A549 (cell line): ENCODE measurements at regions not wholly inside any gene's neighbourhood (a gene's known extent, or its start where the extent isn't known, plus 50 kb on each side); places are given as distances from the start of the nearest gene placed in this dataset.

ENCODE experiments used
- ATAC-seq, 2 experiments: fragments of 200-7000 bp in 1 of 2; fragments of >200 bp in 1 of 2; cut with Nextera tagmentation in 1 of 2; cut with Tn5 transposase in 1 of 2; 3 replicates each; pipeline versions ENCODE4 v1.8.0 to v1.9.1; 2018 to 2020; ENCODE audit warnings: mild to moderate bottlenecking in 1 of 2, moderate library complexity in 1 of 2
- CTCF ChIA-PET: fragments of 300-600 bp; sonication (Branson Sonifier 250); formaldehyde crosslinking; extraction: SDS; loops from one replicate; lab custom pipeline; 2021; ENCODE audit warnings: antibody characterized with exemption, inconsistent platforms; lab: Yijun Ruan, JAX
- POLR2A ChIA-PET: fragments of 350-600 bp; formaldehyde crosslinking; extraction: SDS; loops from one replicate; lab custom pipeline; 2021; ENCODE audit warnings: antibody characterized with exemption, inconsistent platforms; lab: Yijun Ruan, JAX
- DNase-seq, 2 experiments: peaks; one replicate each; pipeline versions ENCODE4 v3.0.0 to v3.0.0-alpha.2; 2011 to 2016; ENCODE audit warnings: low read depth in 1 of 2, low spot score in 1 of 2
- FAIRE-seq: peaks from 2 replicates; lab custom pipeline; 2011; peaks lifted over from hg19 to GRCh38; lab: Jason Lieb, UNC
- H3K27ac ChIP-seq, 2 experiments: fragments of >200 bp; sonication (Bioruptor Twin); formaldehyde crosslinking; 3 replicates each; pipeline ENCODE4 v1.5.1; 2016 to 2017
- H3K4me1 ChIP-seq: fragments of >200 bp; sonication (Bioruptor Twin); formaldehyde crosslinking; 3 replicates; pipeline ENCODE4 v1.6.1; 2016
- H3K4me2 ChIP-seq: fragments of >200 bp; sonication (Bioruptor Twin); formaldehyde crosslinking; 3 replicates; pipeline ENCODE4 v1.6.1; 2016
- H3K4me3 ChIP-seq: fragments of >200 bp; sonication (Bioruptor Twin); formaldehyde crosslinking; 3 replicates; pipeline ENCODE4 v1.5.1; 2016
- H3K9me3 ChIP-seq: fragments of >200 bp; sonication (Bioruptor Twin); formaldehyde crosslinking; 3 replicates; pipeline ENCODE4 v1.6.1; 2016
- CEBPB ChIP-seq, 2 experiments: fragments of >200 bp in 1 of 2; sonication (Bioruptor Twin) in 1 of 2; formaldehyde crosslinking in 1 of 2; IDR thresholded peaks; 2 replicates each; pipeline ENCODE4 v1.6.1; 2012 to 2016
- ELK1 ChIP-seq: fragments of 150-350 bp; IDR thresholded peaks from 2 replicates; pipeline ENCODE4 v1.6.1; 2014; ENCODE audit warnings: low read depth, mild to moderate bottlenecking, low read length
- EP300 ChIP-seq, 2 experiments: fragments of >200 bp; sonication (Bioruptor Twin); formaldehyde crosslinking; IDR thresholded peaks; 2 replicates in 1 of 2; 3 replicates in 1 of 2; pipeline ENCODE4 v1.6.1; 2016 to 2017
- FOSB ChIP-seq: fragments of 250-450 bp; sonication (Bioruptor Pico); IDR thresholded peaks from 2 replicates; pipeline ENCODE4 v1.5.0; 2020; ENCODE audit warnings: mild to moderate bottlenecking, moderate library complexity
- GATA3 ChIP-seq: IDR thresholded peaks from 2 replicates; pipeline ENCODE4 v1.6.1; 2012; ENCODE audit warnings: borderline replicate concordance
- HOXB5 ChIP-seq: fragments of 250-450 bp; sonication (Bioruptor Pico); IDR thresholded peaks from 2 replicates; pipeline ENCODE4 v1.5.0; 2020; ENCODE audit warnings: mild to moderate bottlenecking, moderate library complexity
- JUNB ChIP-seq: fragments of >200 bp; sonication (Bioruptor Twin); formaldehyde crosslinking; IDR thresholded peaks from 2 replicates; pipeline ENCODE4 v1.6.1; 2016
- KDM5A ChIP-seq: fragments of 200-600 bp; sonication (generic); IDR thresholded peaks from 2 replicates; pipeline ENCODE4 v1.6.1; 2016; ENCODE audit warnings: antibody characterized with exemption, mild to moderate bottlenecking
- MAFK ChIP-seq: fragments of 450-650 bp; IDR thresholded peaks from 2 replicates; pipeline ENCODE4 v1.6.1; 2014; ENCODE audit not compliant: partially characterized antibody
- MYC ChIP-seq: IDR thresholded peaks from 2 replicates; pipeline ENCODE4 v1.6.1; 2012; ENCODE audit warnings: mild to moderate bottlenecking, inconsistent platforms, low read length, improper control_type of control experiment, borderline replicate concordance
- NPAS2 ChIP-seq: fragments of 250-450 bp; sonication (Bioruptor Pico); IDR thresholded peaks from 2 replicates; pipeline ENCODE4 v1.8.0; 2022; ENCODE audit warnings: mild to moderate bottlenecking, moderate library complexity, borderline replicate concordance
- PBX3 ChIP-seq: IDR thresholded peaks from 2 replicates; pipeline ENCODE4 v1.6.1; 2012
- POLR2AphosphoS2 ChIP-seq: conservative IDR thresholded peaks from 2 replicates; pipeline ENCODE4 v1.6.1; 2012; ENCODE audit warnings: low read length, improper control_type of control experiment, inconsistent platforms
- TFCP2L1 ChIP-seq: fragments of 250-450 bp; sonication (Bioruptor Pico); IDR thresholded peaks from 2 replicates; pipeline ENCODE4 v1.5.0; 2021; ENCODE audit warnings: mild to moderate bottlenecking
- TP53 ChIP-seq: fragments of 250-450 bp; sonication (Bioruptor Pico); IDR thresholded peaks from 2 replicates; pipeline ENCODE4 v1.5.0; 2021; ENCODE audit warnings: mild to moderate bottlenecking, moderate library complexity
- ZFP36 ChIP-seq: fragments of 450-650 bp; IDR thresholded peaks from 2 replicates; pipeline ENCODE4 v1.6.1; 2014; ENCODE audit warnings: borderline replicate concordance; ENCODE audit not compliant: partially characterized antibody
- ZSCAN20 ChIP-seq: fragments of 250-450 bp; sonication (Bioruptor Pico); IDR thresholded peaks from 2 replicates; pipeline ENCODE4 v1.8.0; 2022; ENCODE audit warnings: mild to moderate bottlenecking, moderate library complexity
- WGBS: methylation state at CpG from one replicate; pipeline ENCODE4 v1.1.6; 2017; ENCODE audit errors: missing lambda C conversion rate; 5-methylcytosine and 5-hydroxymethylcytosine counted together

- ATAC-seq: no peak
- WGBS: 88% methylated on average over 1 of the region's 1 CpG
- no peak overlapping the region for H3K27ac ChIP-seq
- H3K4me2 ChIP-seq: no peak overlapping the region
- H3K4me3 ChIP-seq: no peak overlapping the region
- no peaks in the 10 kb centered on the region for H3K4me1 ChIP-seq
- POLR2A ChIA-PET: no interaction called here
- CTCF ChIA-PET: interaction anchor here (1.4 kb wide), 1 partner anchor 769 kb away, joined by 4 read pairs; no protein-coding TSS in a partner anchor
- no peak for DNase-seq
- no peak for FAIRE-seq
- TF ChIP-seq CEBPB (IDR thresholded peaks at IDR 0.05) (0 out of 4 replicates have a peak, but pooled peaks of 1 of the 2 experiments have one; percentile 10), ZSCAN20 (no peak)
- no peaks in the 10 kb centered on the region for H3K9me3 ChIP-seq
Observed at GRCh38 chr17:65395924-65396323, 165.5 kb downstream of the AXIN2 start.

GRCh38 chr17:65394811-65395472 lies 166.5 kb downstream of the AXIN2 start:
- DNase-seq (no peak), ATAC-seq (no peak), FAIRE-seq (no peak)
- 30% methylated on average over 3 of the region's 3 CpGs for WGBS
- H3K27ac ChIP-seq: no peak overlapping the region
- H3K4me1 ChIP-seq: no peaks in the 10 kb centered on the region
- no peak for TF ChIP-seq KDM5A
- TF ChIP-seq NPAS2 (CRISPR knock-in tag): no peak
- TF ChIP-seq CEBPB (IDR thresholded peaks at IDR 0.05): no peak
- no peak for TF ChIP-seq FOSB (CRISPR knock-in tag)
- no peaks in the 10 kb centered on the region for H3K9me3 ChIP-seq
- ChIA-PET POLR2A (no interaction called here), CTCF (no interaction called here)
- H3K4me3 ChIP-seq: no peak overlapping the region
- H3K4me2 ChIP-seq: no peak overlapping the region

GRCh38 chr17:65393514-65393913 lies 167.9 kb downstream of the AXIN2 start:
- H3K9me3 ChIP-seq: no peaks in the 10 kb centered on the region
- POLR2A ChIA-PET: no interaction called here
- no peak overlapping the region for H3K27ac ChIP-seq
- 22% methylated on average over 4 of the region's 4 CpGs for WGBS
- TF ChIP-seq HOXB5: no peak
- TF ChIP-seq ELK1: no peak
- TF ChIP-seq TFCP2L1 (CRISPR knock-in tag): no peak
- no peak for TF ChIP-seq GATA3
- TF ChIP-seq MYC: no peak
- TF ChIP-seq POLR2AphosphoS2: no peak
- no peak for TF ChIP-seq ZFP36
- no peak for TF ChIP-seq MAFK
- no peak overlapping the region for H3K4me2 ChIP-seq
- no peak for DNase-seq
- ATAC-seq: no peak
- no peaks in the 10 kb centered on the region for H3K4me1 ChIP-seq
- H3K4me3 ChIP-seq: no peak overlapping the region
- FAIRE-seq: no peak
- CTCF ChIA-PET: no interaction called here

- 48% methylated on average over 4 of the region's 4 CpGs for WGBS
- Histone ChIP-seq H3K4me3 (no peak overlapping the region), H3K27ac (no peak overlapping the region), H3K9me3 (no peaks in the 10 kb centered on the region), H3K4me2 (no peak overlapping the region), H3K4me1 (no peaks in the 10 kb centered on the region)
- TF ChIP-seq TP53 (CRISPR knock-in tag) (no peak), JUNB (no peak), EP300 (IDR thresholded peaks at IDR 0.05) (no peak), FOSB (CRISPR knock-in tag) (no peak), PBX3 (no peak)
- ChIA-PET POLR2A (no interaction called here), CTCF (no interaction called here)
- FAIRE-seq: no peak
- ATAC-seq: peak in 1 of 2 experiments; percentile 49; a peak in 1 of 6 replicates
- no peak for DNase-seq
Observed at GRCh38 chr17:65389949-65390348, 171.5 kb downstream of the AXIN2 start.
